Spleen (tissue), 11 donors: ENCODE measurements at regions not wholly inside any gene's neighbourhood (a gene's known extent, or its start where the extent isn't known, plus 50 kb on each side); places are given as distances from the start of the nearest gene placed in this dataset.

Source experiments
- DNase-seq: peaks from one replicate; pipeline ENCODE4 v3.0.0-alpha.2; 2020
- H3K27ac ChIP-seq, 8 donors: fragments of 200-600 bp; sonication (generic) in 7 of 8; 1 replicate in 4 of 8; 2 replicates in 4 of 8; pipeline versions ENCODE4 v1.5.0 to v1.8.0; 2016 to 2021; ENCODE audit warnings: inconsistent platforms in 4 of 8, mild to moderate bottlenecking in 4 of 8, moderate library complexity in 1 of 8
- H3K27me3 ChIP-seq, 7 donors: fragments of 200-600 bp; sonication (generic) in 6 of 7; replicated peaks in 1 of 7; 1 replicate in 4 of 7; 2 replicates in 3 of 7; pipeline versions ENCODE4 v1.5.0 to v1.8.0; 2016 to 2021; ENCODE audit warnings: inconsistent platforms in 3 of 7, mild to moderate bottlenecking in 1 of 7
- H3K36me3 ChIP-seq, 6 donors: fragments of 200-600 bp; sonication (generic) in 5 of 6; 1 replicate in 4 of 6; 2 replicates in 2 of 6; pipeline versions ENCODE4 v1.5.0 to v1.8.0; 2016 to 2021; ENCODE audit warnings: inconsistent platforms in 2 of 6
- H3K4me1 ChIP-seq, 6 donors: fragments of 200-600 bp; sonication (generic) in 5 of 6; 1 replicate in 3 of 6; 2 replicates in 3 of 6; pipeline versions ENCODE4 v1.5.0 to v1.8.0; 2016 to 2021; ENCODE audit warnings: inconsistent platforms in 3 of 6
- H3K4me3 ChIP-seq, 8 donors: fragments of 200-600 bp; sonication (generic) in 7 of 8; 1 replicate in 4 of 8; 2 replicates in 4 of 8; pipeline versions ENCODE4 v1.5.0 to v1.8.0; 2016 to 2021; ENCODE audit warnings: inconsistent platforms in 4 of 8, mild to moderate bottlenecking in 4 of 8, moderate library complexity in 2 of 8
- H3K9me3 ChIP-seq, 8 donors: fragments of 200-600 bp; sonication (generic) in 7 of 8; 1 replicate in 4 of 8; 2 replicates in 4 of 8; pipeline versions ENCODE4 v1.5.0 to v1.8.0; 2016 to 2021; ENCODE audit warnings: inconsistent platforms in 4 of 8
- POLR2A ChIP-seq, 3 donors: fragments of 450-650 bp; IDR thresholded peaks; one replicate each; pipeline ENCODE4 v1.5.1; 2017; ENCODE audit warnings: antibody characterized with exemption in 3 of 3, mild to moderate bottlenecking in 1 of 3
- POLR2AphosphoS5 ChIP-seq, 3 donors: sonication (generic); formaldehyde crosslinking; IDR thresholded peaks; one replicate each; pipeline ENCODE4 v1.5.1; 2017; ENCODE audit warnings: antibody characterized with exemption in 3 of 3
- WGBS, 5 donors: extraction: QIAGEN DNeasy Blood & Tissue Kit in 3 of 5; methylation state at CpG; one replicate each; pipeline versions ENCODE4 v1.1.5 to v1.1.7; 2013 to 2018; 5-methylcytosine and 5-hydroxymethylcytosine counted together
- intact Hi-C: fragments of 100-400 bp; cut with DNase I; formaldehyde crosslinking; loops from one replicate; pipeline ENCODE4 v1.15.0; 2023; ENCODE audit warnings: low total_unique reads
- TF ChIP-seq, protein P1 (sequence below), 11 experiments: fragments of 200-600 bp in 7 of 11; fragments of 450-650 bp in 4 of 11; sonication (generic) in 4 of 11; IDR thresholded peaks in 8 of 11; conservative IDR thresholded peaks in 3 of 11; 1 replicate in 7 of 11; 2 replicates in 4 of 11; pipeline versions ENCODE4 v1.4.0 to v1.8.0; 2016 to 2021; ENCODE audit warnings: antibody characterized with exemption in 11 of 11, inconsistent platforms in 4 of 11, mild to moderate bottlenecking in 1 of 11
- donor health status: healthy with polysubstance abuse.
- donor health status: DM: no; HTN: no; CAD: no; lungs with moderate emphysema.
- donor health status: DM: no; HTN: no; CAD: no.
- donor health status: Bipolar disorder and iron deficiency.
- donor health status: healthy.
- donor health status: DM: no; HTN: no; CAD: no.
- donor health status: DM: yes; HTN: yes; CAD: no.

DNA sequence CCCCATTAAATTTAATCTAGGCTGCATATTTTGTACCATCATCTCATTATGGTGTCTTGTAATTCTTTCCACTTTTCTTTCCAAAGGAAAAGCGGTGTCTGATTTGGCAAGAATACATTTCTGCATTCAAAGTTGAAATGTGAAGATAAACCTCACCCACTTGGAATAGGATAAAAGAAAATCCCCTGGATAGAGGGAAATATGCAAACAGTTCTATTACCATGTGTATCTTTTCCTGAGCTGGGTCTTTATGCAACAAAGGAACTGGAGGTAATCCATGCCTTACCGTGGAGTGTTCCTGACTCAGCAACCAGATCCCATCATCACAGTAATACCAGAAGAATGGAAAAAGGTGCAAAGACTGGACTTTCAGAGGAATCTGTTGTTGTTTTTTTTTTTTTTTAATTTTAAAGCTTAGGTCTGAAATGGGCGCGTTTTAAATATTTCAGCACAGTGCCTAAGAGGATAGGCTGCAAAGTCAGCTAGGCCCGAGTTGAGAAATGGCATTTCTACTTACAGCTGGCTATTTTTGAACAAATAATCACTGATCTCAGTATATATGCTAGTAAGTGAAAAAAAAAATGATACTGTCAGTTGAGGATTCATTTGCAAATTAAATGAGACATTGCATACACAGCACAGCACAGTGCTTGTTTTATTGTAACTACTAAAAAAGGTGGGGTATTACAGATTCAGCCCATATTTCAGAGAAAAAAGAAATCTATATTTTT is 55.5 kb upstream of the ADAMTS9 start:
- Histone ChIP-seq H3K36me3 (no peaks in the 10 kb centered on the region), H3K9me3 (peaks cover 0 to 3% (median 0%) of the 10 kb centered on the region in 8 donors), H3K27me3 (no peaks in the 10 kb centered on the region), H3K4me1 (no peaks in the 10 kb centered on the region), H3K4me3 (no peak overlapping the region), H3K27ac (no peak overlapping the region)
- TF ChIP-seq, protein P1, sequence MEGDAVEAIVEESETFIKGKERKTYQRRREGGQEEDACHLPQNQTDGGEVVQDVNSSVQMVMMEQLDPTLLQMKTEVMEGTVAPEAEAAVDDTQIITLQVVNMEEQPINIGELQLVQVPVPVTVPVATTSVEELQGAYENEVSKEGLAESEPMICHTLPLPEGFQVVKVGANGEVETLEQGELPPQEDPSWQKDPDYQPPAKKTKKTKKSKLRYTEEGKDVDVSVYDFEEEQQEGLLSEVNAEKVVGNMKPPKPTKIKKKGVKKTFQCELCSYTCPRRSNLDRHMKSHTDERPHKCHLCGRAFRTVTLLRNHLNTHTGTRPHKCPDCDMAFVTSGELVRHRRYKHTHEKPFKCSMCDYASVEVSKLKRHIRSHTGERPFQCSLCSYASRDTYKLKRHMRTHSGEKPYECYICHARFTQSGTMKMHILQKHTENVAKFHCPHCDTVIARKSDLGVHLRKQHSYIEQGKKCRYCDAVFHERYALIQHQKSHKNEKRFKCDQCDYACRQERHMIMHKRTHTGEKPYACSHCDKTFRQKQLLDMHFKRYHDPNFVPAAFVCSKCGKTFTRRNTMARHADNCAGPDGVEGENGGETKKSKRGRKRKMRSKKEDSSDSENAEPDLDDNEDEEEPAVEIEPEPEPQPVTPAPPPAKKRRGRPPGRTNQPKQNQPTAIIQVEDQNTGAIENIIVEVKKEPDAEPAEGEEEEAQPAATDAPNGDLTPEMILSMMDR (IDR thresholded peaks at IDR 0.05 in 8 of 11, conservative IDR thresholded peaks at IDR 0.05 in 3 of 11): no peak
- TF ChIP-seq POLR2AphosphoS5 (IDR thresholded peaks at IDR 0.05): no peak
- TF ChIP-seq POLR2A (IDR thresholded peaks at IDR 0.05): no peak
- WGBS, 5 donors: 83 to 95% (median 93%) methylated on average over 5 of the region's 5 CpGs
- intact Hi-C loops: no loop called here
- DNase-seq: no peak

DNA sequence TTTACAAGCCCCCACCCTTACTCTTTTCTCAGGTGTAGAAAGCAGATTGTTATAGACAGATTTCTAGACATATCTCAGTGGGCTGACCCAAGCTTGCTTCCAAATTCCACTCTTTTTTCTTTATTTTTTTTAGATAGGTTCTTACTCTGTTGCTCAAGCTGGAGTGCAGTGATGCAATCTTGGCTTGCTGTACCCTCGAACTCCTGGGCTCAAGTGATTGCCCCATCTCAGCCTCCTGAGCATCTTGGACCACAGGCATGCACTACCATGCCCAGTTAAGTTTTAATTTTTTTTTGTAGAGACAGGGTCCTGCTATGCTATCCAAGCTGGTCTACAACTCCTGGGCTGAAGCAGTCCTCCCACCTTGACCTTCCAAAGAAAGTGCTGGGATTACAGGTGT is 53.5 kb upstream of the ADAMTS9 start:
- intact Hi-C loops: no loop called here
- no peaks in the 10 kb centered on the region for H3K36me3 ChIP-seq
- H3K4me1 ChIP-seq: no peaks in the 10 kb centered on the region
- WGBS, 5 donors: 50 to 68% (median 56%) methylated on average over 1 of the region's 1 CpG
- TF ChIP-seq, protein P1 (IDR thresholded peaks at IDR 0.05 in 8 of 11, conservative IDR thresholded peaks at IDR 0.05 in 3 of 11): no peak
- no peak for TF ChIP-seq POLR2AphosphoS5 (IDR thresholded peaks at IDR 0.05)
- no peak for TF ChIP-seq POLR2A (IDR thresholded peaks at IDR 0.05)
- peaks cover 0 to 3% (median 0%) of the 10 kb centered on the region in 8 donors for H3K9me3 ChIP-seq
- no peak overlapping the region for H3K27ac ChIP-seq
- H3K4me3 ChIP-seq: no peak overlapping the region
- H3K27me3 ChIP-seq: no peaks in the 10 kb centered on the region
- DNase-seq: no peak

DNA sequence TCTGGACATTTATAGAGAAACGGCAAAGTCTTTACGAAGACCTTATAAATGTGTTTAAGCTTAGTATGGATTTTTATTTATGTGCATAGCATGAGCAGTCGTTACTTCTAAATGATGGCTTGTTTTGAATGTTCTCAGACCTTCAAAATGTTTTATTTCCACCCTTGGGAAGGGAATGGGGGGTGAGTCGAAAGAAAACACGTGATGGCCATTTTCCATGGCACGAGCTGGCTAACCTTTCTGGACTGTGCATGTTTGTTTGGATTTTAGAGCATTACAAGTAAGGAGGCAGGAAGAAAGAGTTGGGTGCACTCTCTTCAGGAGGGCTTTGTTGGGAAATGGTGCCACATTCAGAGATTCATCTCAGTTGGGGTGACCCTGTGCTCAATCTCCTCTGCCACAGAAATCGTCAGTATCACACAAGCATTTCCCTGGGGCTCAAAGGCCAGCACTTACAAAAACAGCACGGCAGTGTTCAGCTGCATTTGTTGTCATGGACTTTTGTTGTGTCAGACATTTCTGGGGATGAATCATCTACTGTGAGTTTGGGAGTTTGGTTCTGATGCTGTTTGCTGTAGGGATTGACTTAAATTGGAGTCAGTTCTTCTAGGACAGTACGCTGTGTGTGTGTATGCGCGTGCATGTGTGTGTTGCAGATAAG is 52.3 kb upstream of the ADAMTS9 start:
- intact Hi-C loops: no loop called here
- H3K9me3 ChIP-seq: no peaks in the 10 kb centered on the region
- WGBS, 5 donors: 82 to 92% (median 86%) methylated on average over 11 of the region's 11 CpGs
- no peak overlapping the region for H3K4me3 ChIP-seq
- TF ChIP-seq, protein P1 (IDR thresholded peaks at IDR 0.05 in 8 of 11, conservative IDR thresholded peaks at IDR 0.05 in 3 of 11): no peak
- TF ChIP-seq POLR2AphosphoS5 (IDR thresholded peaks at IDR 0.05): no peak
- no peak for TF ChIP-seq POLR2A (IDR thresholded peaks at IDR 0.05)
- DNase-seq: no peak
- no peaks in the 10 kb centered on the region for H3K4me1 ChIP-seq
- no peaks in the 10 kb centered on the region for H3K36me3 ChIP-seq
- no peak overlapping the region for H3K27ac ChIP-seq
- no peaks in the 10 kb centered on the region for H3K27me3 ChIP-seq
